ENCODE measurements at regions not wholly inside any gene's neighbourhood (a gene's known extent, or its start where the extent isn't known, plus 50 kb on each side); places are given as distances from the start of the nearest gene placed in this dataset.

DNA sequence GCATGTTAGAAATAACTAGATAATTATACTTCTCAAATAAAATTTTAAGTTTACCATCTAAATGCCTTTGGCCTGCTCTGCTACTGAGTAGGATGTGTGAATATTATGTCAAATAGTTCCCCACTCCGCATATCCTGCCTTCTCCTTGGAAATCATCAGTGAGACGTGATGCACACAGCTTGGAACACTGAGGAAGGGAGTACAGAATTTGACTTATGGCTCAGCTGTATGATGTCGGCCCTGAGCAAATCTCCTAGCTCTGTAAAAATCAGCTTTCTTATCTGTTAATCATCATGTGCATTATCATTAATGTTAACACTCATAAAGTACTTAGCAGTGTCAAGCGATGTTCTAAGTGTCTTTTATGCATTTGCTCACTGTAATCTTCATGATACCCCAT, 241.0 kb upstream of the ANKRD50 start:
- Mint-ChIP-seq H3K27ac (ENCODE audit: unreplicated experiment) (no peak overlapping the region), H3K27me3 (ENCODE audit: low read depth) (no peaks in the 10 kb centered on the region), H3K36me3 (ENCODE audit: low read depth) (no peaks in the 10 kb centered on the region), H3K4me1 (peaks cover 6% of the 10 kb centered on the region), H3K4me3 (no peak overlapping the region), H3K9me3 (no peaks in the 10 kb centered on the region)
- no peak for DNase-seq (ENCODE audit: low read depth, low spot score)
- TF ChIP-seq, protein P1, sequence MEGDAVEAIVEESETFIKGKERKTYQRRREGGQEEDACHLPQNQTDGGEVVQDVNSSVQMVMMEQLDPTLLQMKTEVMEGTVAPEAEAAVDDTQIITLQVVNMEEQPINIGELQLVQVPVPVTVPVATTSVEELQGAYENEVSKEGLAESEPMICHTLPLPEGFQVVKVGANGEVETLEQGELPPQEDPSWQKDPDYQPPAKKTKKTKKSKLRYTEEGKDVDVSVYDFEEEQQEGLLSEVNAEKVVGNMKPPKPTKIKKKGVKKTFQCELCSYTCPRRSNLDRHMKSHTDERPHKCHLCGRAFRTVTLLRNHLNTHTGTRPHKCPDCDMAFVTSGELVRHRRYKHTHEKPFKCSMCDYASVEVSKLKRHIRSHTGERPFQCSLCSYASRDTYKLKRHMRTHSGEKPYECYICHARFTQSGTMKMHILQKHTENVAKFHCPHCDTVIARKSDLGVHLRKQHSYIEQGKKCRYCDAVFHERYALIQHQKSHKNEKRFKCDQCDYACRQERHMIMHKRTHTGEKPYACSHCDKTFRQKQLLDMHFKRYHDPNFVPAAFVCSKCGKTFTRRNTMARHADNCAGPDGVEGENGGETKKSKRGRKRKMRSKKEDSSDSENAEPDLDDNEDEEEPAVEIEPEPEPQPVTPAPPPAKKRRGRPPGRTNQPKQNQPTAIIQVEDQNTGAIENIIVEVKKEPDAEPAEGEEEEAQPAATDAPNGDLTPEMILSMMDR (conservative IDR thresholded peaks at IDR 0.05) = no peak

DNA sequence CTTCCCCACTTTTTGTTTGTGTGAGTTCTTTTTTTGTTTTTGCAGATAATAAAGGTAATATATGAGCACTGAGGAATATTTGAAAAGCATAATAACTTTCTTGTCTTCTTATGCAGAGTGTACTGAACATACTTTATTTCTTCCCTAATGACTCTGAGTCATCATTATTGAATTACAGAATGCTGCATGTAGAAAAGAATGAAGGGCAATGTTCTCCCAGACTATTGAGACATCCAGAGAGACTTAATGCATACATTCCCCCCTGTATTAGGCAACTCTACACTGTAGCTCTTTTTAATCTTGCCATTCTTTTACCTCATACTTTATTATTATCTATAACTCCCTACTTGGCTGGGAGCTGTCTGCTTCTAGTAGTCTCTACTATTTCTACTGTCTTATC, 240.5 kb upstream of the ANKRD50 start:
- Mint-ChIP-seq H3K9me3 (no peaks in the 10 kb centered on the region), H3K4me3 (no peak overlapping the region), H3K4me1 (peaks cover 6% of the 10 kb centered on the region), H3K27ac (ENCODE audit: unreplicated experiment) (no peak overlapping the region), H3K27me3 (ENCODE audit: low read depth) (no peaks in the 10 kb centered on the region), H3K36me3 (ENCODE audit: low read depth) (no peaks in the 10 kb centered on the region)
- TF ChIP-seq, protein P1 (conservative IDR thresholded peaks at IDR 0.05) = no peak
- no peak for DNase-seq (ENCODE audit: low read depth, low spot score)

GRCh38 chr4:124952601-124953000, 240.1 kb upstream of the ANKRD50 start:
- no peaks in the 10 kb centered on the region for H3K36me3 Mint-ChIP-seq (ENCODE audit: low read depth)
- H3K4me1 Mint-ChIP-seq = peaks cover 6% of the 10 kb centered on the region
- no peak for DNase-seq (ENCODE audit: low read depth, low spot score)
- no peak overlapping the region for H3K4me3 Mint-ChIP-seq
- no peaks in the 10 kb centered on the region for H3K27me3 Mint-ChIP-seq (ENCODE audit: low read depth)
- no peaks in the 10 kb centered on the region for H3K9me3 Mint-ChIP-seq
- TF ChIP-seq, protein P1 (conservative IDR thresholded peaks at IDR 0.05) = no peak
- H3K27ac Mint-ChIP-seq (ENCODE audit: unreplicated experiment) = no peak overlapping the region

DNA sequence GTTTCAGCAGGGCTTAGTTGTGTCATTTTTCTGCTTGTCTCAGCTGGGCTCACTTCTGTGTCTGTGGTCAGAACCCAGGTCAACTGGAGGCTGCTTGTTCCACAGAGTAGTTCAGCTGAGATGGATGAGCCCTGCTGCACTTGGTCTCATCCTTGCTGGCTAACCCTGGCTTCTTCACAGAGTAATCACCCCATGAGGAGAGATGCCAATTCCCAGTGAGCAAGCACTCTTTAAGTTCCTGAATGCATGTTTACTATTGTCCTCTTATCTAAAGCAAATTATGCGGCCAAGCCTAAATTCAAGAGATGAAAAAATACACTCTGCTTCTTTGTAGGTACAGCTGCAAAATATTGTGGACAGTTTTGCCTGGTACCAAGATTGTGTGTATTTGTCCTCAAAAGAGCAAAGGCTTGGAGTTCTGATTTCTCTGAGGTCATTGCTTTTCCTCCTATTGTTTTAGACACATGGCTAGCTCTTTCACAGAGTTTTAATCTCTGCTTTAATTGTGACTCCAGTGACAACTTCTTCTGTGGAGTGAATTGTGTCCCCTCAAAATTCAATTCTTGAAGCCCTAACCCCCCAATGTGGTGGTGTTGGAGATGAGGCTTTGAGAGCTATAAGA, 236.6 kb upstream of the ANKRD50 start:
- Mint-ChIP-seq H3K9me3 (no peaks in the 10 kb centered on the region), H3K27ac (ENCODE audit: unreplicated experiment) (no peak overlapping the region), H3K36me3 (ENCODE audit: low read depth) (no peaks in the 10 kb centered on the region), H3K27me3 (ENCODE audit: low read depth) (no peaks in the 10 kb centered on the region), H3K4me1 (peaks cover 6% of the 10 kb centered on the region), H3K4me3 (no peak overlapping the region)
- TF ChIP-seq, protein P1 (conservative IDR thresholded peaks at IDR 0.05) = no peak
- no peak for DNase-seq (ENCODE audit: low read depth, low spot score)

DNA sequence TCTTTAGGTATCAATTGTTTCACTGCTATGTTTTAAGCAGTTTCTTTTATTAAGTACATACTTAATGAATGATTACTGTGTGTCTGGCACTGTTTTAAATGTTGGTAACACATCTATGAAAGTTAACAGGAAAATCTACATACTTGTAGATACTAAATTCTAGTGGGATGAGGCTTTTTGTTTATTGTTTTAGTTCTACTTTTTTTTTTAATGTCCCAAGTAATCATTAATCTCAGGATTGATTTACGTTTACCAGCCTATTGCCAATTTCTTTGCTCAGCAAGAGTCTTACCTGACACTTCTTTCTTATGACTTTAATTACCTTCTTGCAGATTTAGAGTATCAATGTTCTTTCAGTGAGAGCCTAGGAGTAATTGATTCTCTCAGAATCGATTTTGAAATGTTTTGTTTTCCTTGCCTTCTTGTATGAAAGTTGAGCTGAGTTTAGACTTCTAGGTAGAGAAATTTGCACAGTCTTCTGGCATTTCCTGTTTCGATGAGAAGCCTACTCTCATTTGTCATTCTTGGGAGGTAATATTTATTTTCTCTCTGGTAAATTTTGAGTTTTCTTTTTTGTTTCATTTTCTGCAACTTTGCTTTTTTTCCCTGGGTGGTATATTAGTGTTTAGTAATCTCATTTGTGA, 235.2 kb upstream of the ANKRD50 start:
- TF ChIP-seq, protein P1 (conservative IDR thresholded peaks at IDR 0.05) = no peak
- no peaks in the 10 kb centered on the region for H3K27me3 Mint-ChIP-seq (ENCODE audit: low read depth)
- H3K27ac Mint-ChIP-seq (ENCODE audit: unreplicated experiment) = no peak overlapping the region
- peaks cover 2% of the 10 kb centered on the region for H3K4me1 Mint-ChIP-seq
- H3K4me3 Mint-ChIP-seq = no peak overlapping the region
- DNase-seq (ENCODE audit: low read depth, low spot score) = no peak
- no peaks in the 10 kb centered on the region for H3K36me3 Mint-ChIP-seq (ENCODE audit: low read depth)
- H3K9me3 Mint-ChIP-seq = no peaks in the 10 kb centered on the region

All from neural crest cell (in vitro differentiated cells).